Gastroesophageal sphincter (tissue), 4 donors: ENCODE measurements at regions not wholly inside any gene's neighbourhood (a gene's known extent, or its start where the extent isn't known, plus 50 kb on each side); places are given as distances from the start of the nearest gene placed in this dataset.

Source experiments
- ATAC-seq: fragments of 150-250 bp; one replicate; pipeline ENCODE4 v1.9.1; 2016; ENCODE audit warnings: mild to moderate bottlenecking, moderate library complexity
- H3K27ac ChIP-seq, 4 donors: fragments of 200-600 bp; sonication (generic) in 3 of 4; 1 replicate in 3 of 4; 2 replicates in 1 of 4; pipeline ENCODE4 v1.5.1; 2016 to 2019
- H3K27me3 ChIP-seq: fragments of 200-600 bp; sonication (generic); one replicate; pipeline ENCODE4 v1.5.1; 2019
- H3K36me3 ChIP-seq, 2 donors: fragments of 200-600 bp; sonication (generic); one replicate each; pipeline ENCODE4 v1.5.1; 2019; ENCODE audit warnings: control low read depth in 1 of 2
- H3K4me1 ChIP-seq, 3 donors: fragments of 200-600 bp; sonication (generic); 1 replicate in 2 of 3; 2 replicates in 1 of 3; pipeline ENCODE4 v1.5.1; 2016 to 2019; ENCODE audit warnings: control low read depth in 2 of 3
- H3K4me3 ChIP-seq, 2 donors: fragments of 200-600 bp; sonication (generic); one replicate each; pipeline ENCODE4 v1.5.1; 2019; ENCODE audit warnings: mild to moderate bottlenecking in 1 of 2, moderate library complexity in 1 of 2
- H3K9me3 ChIP-seq, 3 donors: fragments of 200-600 bp; sonication (generic); one replicate each; pipeline ENCODE4 v1.5.1; 2017 to 2019; ENCODE audit warnings: control low read depth in 2 of 3
- CTCF ChIP-seq, 4 experiments: fragments of 200-600 bp in 2 of 4; fragments of 450-650 bp in 2 of 4; sonication (generic) in 1 of 4; IDR thresholded peaks; one replicate each; pipeline ENCODE4 v1.5.1; 2017 to 2019; ENCODE audit warnings: antibody characterized with exemption in 4 of 4, mild to moderate bottlenecking in 2 of 4, moderate library complexity in 2 of 4
- EP300 ChIP-seq: sonication (generic); formaldehyde crosslinking; IDR thresholded peaks from one replicate; pipeline ENCODE4 v1.6.1; 2017; ENCODE audit warnings: antibody characterized with exemption, mild to moderate bottlenecking
- POLR2A ChIP-seq, 2 donors: fragments of 450-650 bp; IDR thresholded peaks; one replicate each; pipeline ENCODE4 v1.6.1; 2017; ENCODE audit warnings: antibody characterized with exemption in 2 of 2, mild to moderate bottlenecking in 2 of 2, moderate library complexity in 1 of 2
- POLR2AphosphoS5 ChIP-seq: sonication (generic); formaldehyde crosslinking; IDR thresholded peaks from one replicate; pipeline ENCODE4 v1.6.1; 2017; ENCODE audit warnings: antibody characterized with exemption
- WGBS, 2 donors: methylation state at CpG; one replicate each; pipeline ENCODE4 v1.1.5; 2018; ENCODE audit warnings: low coverage in 1 of 2; 5-methylcytosine and 5-hydroxymethylcytosine counted together

GRCh38 chr20:46840054-46840729 is 54.5 kb upstream of the EYA2 start:
- Histone ChIP-seq H3K27me3 (peaks cover 8% of the 10 kb centered on the region), H3K4me1 (no peaks in the 10 kb centered on the region), H3K27ac (no peak overlapping the region), H3K4me3 (no peak overlapping the region), H3K9me3 (no peaks in the 10 kb centered on the region), H3K36me3 (no peaks in the 10 kb centered on the region)
- 67 to 100% methylated on average over 1 of the region's 4 CpGs for WGBS, 2 donors
- TF ChIP-seq CTCF (IDR thresholded peaks at IDR 0.05) (no peak), POLR2A (IDR thresholded peaks at IDR 0.05) (no peak), POLR2AphosphoS5 (no peak), EP300 (no peak)
- no peak for ATAC-seq
